GM12878 (cell line): ENCODE measurements at regions not wholly inside any gene's neighbourhood (a gene's known extent, or its start where the extent isn't known, plus 50 kb on each side); places are given as distances from the start of the nearest gene placed in this dataset.

Experiments
- ATAC-seq: fragments of 200-7000 bp; cut with Tn5 transposase; 3 replicates; pipeline ENCODE4 v1.9.1; 2020; ENCODE audit warnings: mild to moderate bottlenecking, moderate library complexity
- BruUV-seq: library from RNA; stranded (reverse); fragments of 400-500 nt; replicated peaks from 2 replicates; lab custom pipeline; 2021; lab: Mats Ljungman, UMichigan
- CTCF ChIA-PET: fragments of 300-600 bp; sonication (Branson Sonifier 250); formaldehyde crosslinking; extraction: SDS; loops from one replicate; lab custom pipeline; 2021; ENCODE audit warnings: inconsistent platforms; lab: Yijun Ruan, JAX
- POLR2A ChIA-PET: fragments of 350-600 bp; formaldehyde crosslinking; extraction: SDS; loops from one replicate; lab custom pipeline; 2021; ENCODE audit warnings: inconsistent platforms; lab: Charles Lee
- RAD21 ChIA-PET: fragments of 300-600 bp; sonication (Branson Sonifier 250); formaldehyde crosslinking; loops from one replicate; lab custom pipeline; 2023; ENCODE audit warnings: antibody characterized with exemption; ENCODE audit not compliant: unreplicated experiment; lab: Charles Lee
- SMC1A ChIA-PET: fragments of 300-600 bp; sonication (Branson Sonifier 250); formaldehyde crosslinking; loops from one replicate; lab custom pipeline; 2023; ENCODE audit not compliant: unreplicated experiment, uncharacterized antibody; lab: Charles Lee
- DNase-seq: peaks from one replicate; pipeline ENCODE4 v3.0.0-alpha.2; 2011; ENCODE audit warnings: low read depth, low spot score
- FAIRE-seq: peaks from 3 replicates; lab custom pipeline; 2011; peaks lifted over from hg19 to GRCh38; lab: Jason Lieb, UNC
- H2AFZ ChIP-seq: 2 replicates; pipeline ENCODE4 v1.6.0; 2011; ENCODE audit warnings: low read depth, low read length, control low read depth; ENCODE audit not compliant: control insufficient read depth
- H3K27ac ChIP-seq: 2 replicates; pipeline ENCODE4 v1.5.1; 2011; ENCODE audit warnings: control low read depth; ENCODE audit not compliant: control insufficient read depth, insufficient read depth
- H3K27me3 ChIP-seq, 2 experiments: replicated peaks in 1 of 2; 2 replicates each; pipeline versions ENCODE4 v1.6.0 to v1.6.1; 2011; ENCODE audit warnings: low read length in 1 of 2; ENCODE audit not compliant: control insufficient read depth in 2 of 2, insufficient read depth in 2 of 2
- H3K36me3 ChIP-seq, 2 experiments: 2 replicates each; pipeline ENCODE4 v1.5.1; 2011; ENCODE audit warnings: low read length in 1 of 2; ENCODE audit not compliant: control insufficient read depth in 2 of 2, insufficient read depth in 2 of 2
- H3K4me1 ChIP-seq: 2 replicates; pipeline ENCODE4 v1.6.1; 2011; ENCODE audit warnings: mild to moderate bottlenecking, low read length, moderate library complexity, mixed read lengths; ENCODE audit not compliant: control insufficient read depth, insufficient read depth
- H3K4me2 ChIP-seq: 2 replicates; pipeline ENCODE4 v1.6.0; 2011; ENCODE audit warnings: control low read depth; ENCODE audit not compliant: control insufficient read depth, insufficient read depth
- H3K4me3 ChIP-seq: fragments of 200-600 bp; sonication (generic); 2 replicates; pipeline ENCODE4 v1.5.1; 2016
- H3K79me2 ChIP-seq: 2 replicates; pipeline ENCODE4 v1.6.0; 2011; ENCODE audit warnings: low read length; ENCODE audit not compliant: control insufficient read depth, insufficient read depth
- H3K9ac ChIP-seq: 2 replicates; pipeline ENCODE4 v1.8.0; 2011; ENCODE audit warnings: low read length, control low read depth, mixed read lengths; ENCODE audit not compliant: control insufficient read depth, insufficient read depth
- H3K9me3 ChIP-seq: replicated peaks from 3 replicates; pipeline ENCODE4 v1.5.1; 2011; ENCODE audit warnings: mild to moderate bottlenecking, low read length; ENCODE audit not compliant: control insufficient read depth, insufficient read depth
- H4K20me1 ChIP-seq: 2 replicates; pipeline ENCODE4 v1.6.0; 2011; ENCODE audit not compliant: control insufficient read depth, insufficient read depth
- IRF4 ChIP-seq: IDR thresholded peaks from 2 replicates; pipeline ENCODE4 v1.6.1; 2011; ENCODE audit warnings: low read depth, low read length
- MYC ChIP-seq: IDR thresholded peaks from 2 replicates; pipeline ENCODE4 v1.6.1; 2011; ENCODE audit warnings: mild to moderate bottlenecking, low read length, moderate library complexity, inconsistent platforms; ENCODE audit not compliant: insufficient read depth, insufficient replicate concordance, insufficient read length, severe bottlenecking
- RAD51 ChIP-seq: fragments of 450-650 bp; IDR thresholded peaks from 2 replicates; pipeline ENCODE4 v1.6.1; 2016; ENCODE audit warnings: moderate library complexity, mild to moderate bottlenecking, inconsistent platforms
- SP1 ChIP-seq: IDR thresholded peaks from one replicate; pipeline ENCODE4 v1.6.1; 2011; ENCODE audit warnings: low read depth, low read length
- SRF ChIP-seq, 2 experiments: IDR thresholded peaks; 2 replicates each; pipeline ENCODE4 v1.6.1; 2011; ENCODE audit warnings: low read depth in 2 of 2, low read length in 2 of 2, mild to moderate bottlenecking in 1 of 2, moderate library complexity in 1 of 2
- TARDBP ChIP-seq: IDR thresholded peaks from 2 replicates; pipeline ENCODE4 v1.6.1; 2016; ENCODE audit warnings: borderline replicate concordance
- YY1 ChIP-seq: IDR thresholded peaks from 2 replicates; pipeline ENCODE4 v1.6.1; 2011; ENCODE audit warnings: low read depth, mild to moderate bottlenecking, low read length
- ZNF274 ChIP-seq: IDR thresholded peaks from one replicate; pipeline ENCODE4 v1.8.0; 2011; ENCODE audit not compliant: insufficient read length, insufficient read depth
- WGBS: methylation state at CpG from one replicate; pipeline ENCODE4 v1.1.6; 2016; ENCODE audit warnings: low lambda C conversion rate; ENCODE audit not compliant: insufficient replicate concordance, insufficient coverage; ENCODE audit errors: missing lambda C conversion rate; 5-methylcytosine and 5-hydroxymethylcytosine counted together
- in situ Hi-C: fragments of 300-500 bp; cut with MboI; formaldehyde crosslinking; loops from 9 replicates; pipeline ENCODE4 v1.14.3; 2018; ENCODE audit warnings: mixed read lengths
- intact Hi-C: fragments of 100-400 bp; cut with micrococcal nuclease; formaldehyde crosslinking; loops from one replicate; pipeline ENCODE4 v1.14.2; 2022; ENCODE audit not compliant: unreplicated experiment
- TF ChIP-seq, protein P1 (sequence below): IDR thresholded peaks from 2 replicates; pipeline ENCODE4 v1.6.1; 2011; ENCODE audit warnings: low read depth, mild to moderate bottlenecking, low read length, moderate library complexity, borderline replicate concordance; ENCODE audit errors: extremely low read depth
- TF ChIP-seq, protein P2 (sequence below): fragments of 450-650 bp; IDR thresholded peaks from 2 replicates; pipeline ENCODE4 v1.6.1; 2017; ENCODE audit warnings: mild to moderate bottlenecking, low read depth, inconsistent platforms; ENCODE audit not compliant: poor library complexity, severe bottlenecking
- TF ChIP-seq, protein P3 (sequence below): IDR thresholded peaks from 2 replicates; pipeline ENCODE4 v1.6.1; 2012; ENCODE audit warnings: low read depth, low read length, improper control_type of control experiment

DNA sequence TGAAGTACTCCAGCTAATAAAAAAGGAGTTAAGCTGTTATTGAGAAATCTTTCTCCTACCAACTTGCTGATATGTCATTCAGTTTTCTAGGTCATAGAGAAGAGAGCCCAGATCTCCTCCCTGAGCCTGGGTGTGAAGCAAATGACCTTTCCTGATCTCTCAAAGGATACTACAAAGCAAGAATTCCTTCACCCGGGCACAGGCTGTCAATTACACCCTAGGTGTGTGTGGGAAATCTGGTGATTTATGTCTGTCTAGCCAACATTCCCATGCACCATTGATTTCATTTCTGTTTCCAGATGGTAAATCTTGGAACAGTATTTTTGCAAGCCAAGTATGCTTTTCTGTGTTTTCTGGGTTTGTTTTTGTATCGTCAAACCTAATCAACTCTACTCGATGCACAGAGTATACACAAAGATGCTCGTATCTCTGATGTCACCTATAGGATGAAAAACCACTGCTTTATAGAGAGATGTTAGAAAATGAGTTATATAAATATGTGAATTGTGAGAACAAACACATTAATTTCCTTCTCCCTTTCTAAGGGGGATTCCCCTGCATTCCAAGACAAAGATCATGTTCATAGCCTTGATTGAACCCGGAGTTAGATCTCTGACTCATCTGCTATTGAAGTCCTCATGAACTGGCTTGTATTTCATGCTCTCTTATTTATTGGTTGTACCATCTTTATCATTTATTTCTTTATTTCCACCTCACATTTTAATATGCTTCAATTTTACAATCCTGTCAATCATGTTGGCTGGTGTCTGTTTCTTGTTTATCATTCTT is 1037.4 kb downstream of the NLGN4Y start (continued):
- TF ChIP-seq ZNF274: no peak
- TF ChIP-seq, protein P1, sequence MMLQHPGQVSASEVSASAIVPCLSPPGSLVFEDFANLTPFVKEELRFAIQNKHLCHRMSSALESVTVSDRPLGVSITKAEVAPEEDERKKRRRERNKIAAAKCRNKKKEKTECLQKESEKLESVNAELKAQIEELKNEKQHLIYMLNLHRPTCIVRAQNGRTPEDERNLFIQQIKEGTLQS: no peak
- TF ChIP-seq, protein P2, sequence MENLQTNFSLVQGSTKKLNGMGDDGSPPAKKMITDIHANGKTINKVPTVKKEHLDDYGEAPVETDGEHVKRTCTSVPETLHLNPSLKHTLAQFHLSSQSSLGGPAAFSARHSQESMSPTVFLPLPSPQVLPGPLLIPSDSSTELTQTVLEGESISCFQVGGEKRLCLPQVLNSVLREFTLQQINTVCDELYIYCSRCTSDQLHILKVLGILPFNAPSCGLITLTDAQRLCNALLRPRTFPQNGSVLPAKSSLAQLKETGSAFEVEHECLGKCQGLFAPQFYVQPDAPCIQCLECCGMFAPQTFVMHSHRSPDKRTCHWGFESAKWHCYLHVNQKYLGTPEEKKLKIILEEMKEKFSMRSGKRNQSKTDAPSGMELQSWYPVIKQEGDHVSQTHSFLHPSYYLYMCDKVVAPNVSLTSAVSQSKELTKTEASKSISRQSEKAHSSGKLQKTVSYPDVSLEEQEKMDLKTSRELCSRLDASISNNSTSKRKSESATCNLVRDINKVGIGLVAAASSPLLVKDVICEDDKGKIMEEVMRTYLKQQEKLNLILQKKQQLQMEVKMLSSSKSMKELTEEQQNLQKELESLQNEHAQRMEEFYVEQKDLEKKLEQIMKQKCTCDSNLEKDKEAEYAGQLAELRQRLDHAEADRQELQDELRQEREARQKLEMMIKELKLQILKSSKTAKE: no peak

DNA sequence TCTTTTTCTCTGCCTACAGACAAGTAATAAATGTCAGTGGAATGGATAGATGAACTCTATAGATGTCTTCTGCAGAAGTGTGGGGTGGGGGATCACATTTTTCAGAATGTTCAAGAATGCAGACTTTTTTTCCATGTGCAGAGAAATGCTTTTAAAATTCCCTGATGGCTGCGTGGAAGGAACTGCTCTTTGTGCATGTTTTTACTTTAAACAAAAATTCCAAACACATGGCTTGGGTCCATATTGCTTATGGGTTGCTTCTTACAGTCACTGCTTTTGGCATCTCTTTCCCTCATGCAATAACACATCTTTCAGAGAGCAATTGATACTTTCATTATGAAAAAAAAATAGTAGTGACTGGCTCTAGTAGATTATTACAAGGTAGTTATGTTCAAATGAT is 1053.6 kb downstream of the NLGN4Y start:
- RAD21 ChIA-PET: no interaction called here
- H3K36me3 ChIP-seq: no peaks in the 10 kb centered on the region
- H3K4me2 ChIP-seq: no peak overlapping the region
- no peak overlapping the region for H2AFZ ChIP-seq
- no peaks in the 10 kb centered on the region for H3K9me3 ChIP-seq
- ATAC-seq (no peak), FAIRE-seq (no peak), DNase-seq (no peak)
- no peak overlapping the region for H3K9ac ChIP-seq
- in situ Hi-C loops (no loop called here), intact Hi-C loops (no loop called here)
- CTCF ChIA-PET: no interaction called here
- BruUV-seq: no TSS peak
- SMC1A ChIA-PET: no interaction called here
- H3K4me3 ChIP-seq: no peak overlapping the region
- TF ChIP-seq SRF (IDR thresholded peaks at IDR 0.05; ENCODE audit: low read depth in 2 of 2, low read length in 2 of 2) (no peak), YY1 (no peak), TARDBP (no peak), RAD51 (no peak), SP1 (no peak), MYC (no peak), IRF4 (no peak)
- TF ChIP-seq, protein P3, sequence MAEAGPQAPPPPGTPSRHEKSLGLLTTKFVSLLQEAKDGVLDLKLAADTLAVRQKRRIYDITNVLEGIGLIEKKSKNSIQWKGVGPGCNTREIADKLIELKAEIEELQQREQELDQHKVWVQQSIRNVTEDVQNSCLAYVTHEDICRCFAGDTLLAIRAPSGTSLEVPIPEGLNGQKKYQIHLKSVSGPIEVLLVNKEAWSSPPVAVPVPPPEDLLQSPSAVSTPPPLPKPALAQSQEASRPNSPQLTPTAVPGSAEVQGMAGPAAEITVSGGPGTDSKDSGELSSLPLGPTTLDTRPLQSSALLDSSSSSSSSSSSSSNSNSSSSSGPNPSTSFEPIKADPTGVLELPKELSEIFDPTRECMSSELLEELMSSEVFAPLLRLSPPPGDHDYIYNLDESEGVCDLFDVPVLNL: no peak
- POLR2A ChIA-PET: no interaction called here
- no peaks in the 10 kb centered on the region for H3K27me3 ChIP-seq
- H4K20me1 ChIP-seq: no peaks in the 10 kb centered on the region
- no peaks in the 10 kb centered on the region for H3K4me1 ChIP-seq
- no peak overlapping the region for H3K27ac ChIP-seq
- H3K79me2 ChIP-seq: no peaks in the 10 kb centered on the region
- no CpG with 5 or more reads among the region's 1 CpG for WGBS
